ENCODE measurements at regions not wholly inside any gene's neighbourhood (a gene's known extent, or its start where the extent isn't known, plus 50 kb on each side); places are given as distances from the start of the nearest gene placed in this dataset.

DNA sequence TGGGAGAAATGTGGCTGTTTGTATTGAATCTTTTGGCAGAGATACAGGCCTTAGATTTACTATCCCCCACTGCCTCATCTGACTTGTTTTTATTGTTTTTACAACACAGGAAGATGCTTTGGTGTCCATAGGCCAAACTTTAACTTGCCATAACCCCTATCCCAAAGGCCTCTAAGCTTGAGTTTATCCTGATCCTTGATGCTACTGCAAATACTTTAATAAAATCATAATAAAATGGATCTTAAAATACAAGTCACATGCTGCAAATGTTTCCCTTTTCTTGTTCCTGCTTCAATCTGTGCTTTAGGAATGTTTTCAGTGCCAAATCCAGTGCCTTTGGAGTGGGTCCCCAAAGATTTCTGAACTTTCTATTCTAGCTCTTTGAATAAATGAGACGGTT lies 770.6 kb downstream of the DACH1 start:
- no peak for ATAC-seq
- TF ChIP-seq, protein P1, sequence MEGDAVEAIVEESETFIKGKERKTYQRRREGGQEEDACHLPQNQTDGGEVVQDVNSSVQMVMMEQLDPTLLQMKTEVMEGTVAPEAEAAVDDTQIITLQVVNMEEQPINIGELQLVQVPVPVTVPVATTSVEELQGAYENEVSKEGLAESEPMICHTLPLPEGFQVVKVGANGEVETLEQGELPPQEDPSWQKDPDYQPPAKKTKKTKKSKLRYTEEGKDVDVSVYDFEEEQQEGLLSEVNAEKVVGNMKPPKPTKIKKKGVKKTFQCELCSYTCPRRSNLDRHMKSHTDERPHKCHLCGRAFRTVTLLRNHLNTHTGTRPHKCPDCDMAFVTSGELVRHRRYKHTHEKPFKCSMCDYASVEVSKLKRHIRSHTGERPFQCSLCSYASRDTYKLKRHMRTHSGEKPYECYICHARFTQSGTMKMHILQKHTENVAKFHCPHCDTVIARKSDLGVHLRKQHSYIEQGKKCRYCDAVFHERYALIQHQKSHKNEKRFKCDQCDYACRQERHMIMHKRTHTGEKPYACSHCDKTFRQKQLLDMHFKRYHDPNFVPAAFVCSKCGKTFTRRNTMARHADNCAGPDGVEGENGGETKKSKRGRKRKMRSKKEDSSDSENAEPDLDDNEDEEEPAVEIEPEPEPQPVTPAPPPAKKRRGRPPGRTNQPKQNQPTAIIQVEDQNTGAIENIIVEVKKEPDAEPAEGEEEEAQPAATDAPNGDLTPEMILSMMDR (IDR thresholded peaks at IDR 0.05), result no peak

DNA sequence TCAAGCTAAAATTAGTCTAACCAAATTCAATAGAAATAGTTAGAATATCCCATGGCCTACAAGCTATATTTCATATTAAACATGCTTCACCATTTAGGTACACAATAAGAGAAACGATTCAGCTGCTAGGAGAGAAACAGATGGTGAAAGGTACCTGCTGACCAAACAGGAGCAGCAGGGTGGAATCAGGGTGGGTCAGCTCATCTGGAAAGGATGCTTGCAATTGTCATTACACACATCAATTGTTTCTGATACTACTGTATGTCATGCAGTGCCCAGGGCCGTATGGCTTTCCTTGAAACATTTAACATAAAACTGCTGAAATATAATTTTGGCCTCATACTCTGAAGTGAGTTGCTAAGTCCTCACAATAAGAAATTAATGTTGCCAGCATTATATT lies 776.0 kb downstream of the DACH1 start:
- Histone ChIP-seq H3K36me3 (ENCODE audit: insufficient read depth in 1 of 2, low read depth in 1 of 2) (no peaks in the 10 kb centered on the region), H3K27ac (no peak overlapping the region), H3K4me1 (no peaks in the 10 kb centered on the region), H3K27me3 (ENCODE audit: insufficient read depth in 3 of 3, low read length in 2 of 3) (no peaks in the 10 kb centered on the region), H3K4me3 (no peak overlapping the region), H3K9me3 (no peaks in the 10 kb centered on the region)
- 63 to 71% (median 66%) methylated on average over 2 of the region's 2 CpGs for WGBS, 3 donors
- TF ChIP-seq, protein P1 (IDR thresholded peaks at IDR 0.05), result no peak
- intact Hi-C loops (cut with DNase I), result no loop called here
- no peak for ATAC-seq
- no peak for DNase-seq

More for the DNA sequence above, 770.6 kb downstream of the DACH1 start:
- intact Hi-C loops (cut with DNase I), result no loop called here
- Histone ChIP-seq H3K27ac (no peak overlapping the region), H3K4me3 (no peak overlapping the region), H3K9me3 (no peaks in the 10 kb centered on the region), H3K36me3 (ENCODE audit: insufficient read depth in 1 of 2, low read depth in 1 of 2) (no peaks in the 10 kb centered on the region), H3K4me1 (no peaks in the 10 kb centered on the region), H3K27me3 (ENCODE audit: insufficient read depth in 3 of 3, low read length in 2 of 3) (no peaks in the 10 kb centered on the region)
- DNase-seq, result no peak
- WGBS, 3 donors, result 26 to 39% (median 26%) methylated on average over 1 of the region's 1 CpG

DNA sequence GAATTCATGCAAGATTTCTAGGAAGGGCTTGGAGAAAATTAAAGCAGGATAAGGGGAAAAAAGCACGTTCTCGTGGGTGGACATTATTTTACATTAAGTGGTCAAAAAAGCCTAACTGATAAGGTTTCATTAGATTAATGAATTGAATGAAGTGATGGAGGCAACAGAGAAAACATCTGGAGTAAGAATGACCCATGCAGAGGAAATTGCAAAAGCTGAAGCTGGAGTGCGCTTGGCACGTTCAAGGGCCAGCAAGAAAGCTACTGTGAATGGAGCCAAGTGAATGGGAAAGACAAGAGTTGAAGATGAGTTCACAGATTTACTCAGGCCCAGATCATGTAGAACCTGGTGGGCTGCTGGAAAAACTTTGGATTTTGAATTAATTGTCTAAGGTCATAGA lies 777.9 kb downstream of the DACH1 start:
- 66 to 81% (median 70%) methylated on average over 4 of the region's 4 CpGs for WGBS, 3 donors
- Histone ChIP-seq H3K9me3 (no peaks in the 10 kb centered on the region), H3K27ac (no peak overlapping the region), H3K4me1 (no peaks in the 10 kb centered on the region), H3K4me3 (no peak overlapping the region), H3K27me3 (ENCODE audit: insufficient read depth in 3 of 3, low read length in 2 of 3) (no peaks in the 10 kb centered on the region), H3K36me3 (ENCODE audit: insufficient read depth in 1 of 2, low read depth in 1 of 2) (no peaks in the 10 kb centered on the region)
- TF ChIP-seq, protein P1 (IDR thresholded peaks at IDR 0.05), result no peak
- DNase-seq, result peak in 1 of 2 donors; percentile 8
- no peak for ATAC-seq
- intact Hi-C loops (cut with DNase I), result no loop called here

DNA sequence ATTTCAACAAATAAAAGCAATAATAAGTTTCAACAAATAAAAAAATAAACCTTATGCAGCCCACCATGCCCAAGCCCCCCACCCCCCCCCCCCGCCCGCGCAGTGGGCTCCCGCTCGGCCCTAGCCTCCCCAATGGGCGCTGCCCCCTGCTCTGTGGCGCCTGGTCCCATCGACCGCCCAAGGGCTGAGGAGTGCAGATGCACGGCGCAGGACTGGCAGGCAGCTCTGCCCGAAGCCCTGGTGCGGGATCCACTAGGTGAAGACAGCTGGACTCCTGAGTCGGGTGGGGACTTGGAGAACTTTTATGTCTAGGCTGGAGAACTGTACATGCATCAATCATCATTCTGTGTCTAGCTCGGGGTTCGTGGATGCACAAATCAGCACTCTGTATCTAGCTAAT lies 779.6 kb downstream of the DACH1 start:
- no peak for ATAC-seq

DNA sequence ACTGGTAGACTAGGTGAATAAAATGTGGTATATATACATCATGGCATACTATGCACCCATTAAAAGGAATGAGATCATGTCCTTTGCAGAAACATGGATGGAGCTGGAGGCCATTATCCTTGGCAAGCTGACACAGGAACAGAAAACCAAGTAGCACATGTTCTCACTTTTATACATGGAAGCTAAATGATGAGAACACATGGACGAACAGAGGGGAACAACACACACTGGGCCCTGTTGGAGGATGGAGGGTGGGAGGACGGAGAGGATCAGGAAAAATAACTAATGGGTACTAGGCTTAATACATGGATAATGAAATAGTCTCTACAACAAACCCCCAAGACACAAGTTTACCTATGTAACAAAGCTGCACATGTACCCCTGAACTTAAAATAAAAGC lies 780.0 kb downstream of the DACH1 start:
- TF ChIP-seq, protein P1 (IDR thresholded peaks at IDR 0.05), result no peak
- no peaks in the 10 kb centered on the region for H3K9me3 ChIP-seq
- no peak overlapping the region for H3K27ac ChIP-seq
- H3K4me3 ChIP-seq, result no peak overlapping the region
- DNase-seq, result no peak
- ATAC-seq, result no peak
- no peaks in the 10 kb centered on the region for H3K4me1 ChIP-seq
- H3K27me3 ChIP-seq (ENCODE audit: insufficient read depth in 3 of 3, low read length in 2 of 3), result no peaks in the 10 kb centered on the region
- WGBS, 3 donors, result 85 to 86% (median 85%) methylated on average over 2 of the region's 2 CpGs
- intact Hi-C loops (cut with DNase I), result no loop called here
- H3K36me3 ChIP-seq (ENCODE audit: insufficient read depth in 1 of 2, low read depth in 1 of 2), result no peaks in the 10 kb centered on the region

More for the DNA sequence above, 779.6 kb downstream of the DACH1 start:
- H3K27ac ChIP-seq, result no peak overlapping the region
- no peaks in the 10 kb centered on the region for H3K36me3 ChIP-seq (ENCODE audit: insufficient read depth in 1 of 2, low read depth in 1 of 2)
- no peak for DNase-seq
- 86 to 96% (median 96%) methylated on average over 13 to 16 of the region's 16 CpGs for WGBS, 3 donors
- intact Hi-C loops (cut with DNase I), result no loop called here
- no peak overlapping the region for H3K4me3 ChIP-seq
- no peaks in the 10 kb centered on the region for H3K27me3 ChIP-seq (ENCODE audit: insufficient read depth in 3 of 3, low read length in 2 of 3)
- H3K9me3 ChIP-seq, result no peaks in the 10 kb centered on the region
- TF ChIP-seq, protein P1 (IDR thresholded peaks at IDR 0.05), result no peak
- no peaks in the 10 kb centered on the region for H3K4me1 ChIP-seq
